Spinal cord (tissue), 9 donors: ENCODE measurements at regions not wholly inside any gene's neighbourhood (a gene's known extent, or its start where the extent isn't known, plus 50 kb on each side); places are given as distances from the start of the nearest gene placed in this dataset.
"Not testable (repeated sequence)": the region's sequence is repeated elsewhere in the genome, so short reads cannot be mapped to it uniquely, and the experiment has no call there.

ENCODE experiments used
- DNase-seq, 6 donors: peaks; one replicate each; pipeline versions ENCODE4 v3.0.0 to v3.0.0-alpha.2; 2013 to 2015; ENCODE audit warnings: low spot score in 6 of 6, low read depth in 4 of 6
- H3K27ac ChIP-seq: one replicate; pipeline ENCODE4 v1.5.1; 2013; ENCODE audit warnings: low read depth, low read length, control low read depth
- H3K27me3 ChIP-seq: one replicate; pipeline ENCODE4 v1.6.1; 2013; ENCODE audit warnings: low read length; ENCODE audit not compliant: control insufficient read depth, insufficient read depth
- H3K36me3 ChIP-seq: one replicate; pipeline ENCODE4 v1.6.1; 2013; ENCODE audit warnings: low read length; ENCODE audit not compliant: control insufficient read depth, insufficient read depth
- H3K4me1 ChIP-seq: one replicate; pipeline ENCODE4 v1.6.1; 2013; ENCODE audit warnings: low read length; ENCODE audit not compliant: control insufficient read depth, insufficient read depth
- H3K4me3 ChIP-seq: one replicate; pipeline ENCODE4 v1.5.1; 2013; ENCODE audit warnings: low read depth, low read length, control low read depth
- H3K9me3 ChIP-seq: one replicate; pipeline ENCODE4 v1.6.1; 2013; ENCODE audit warnings: low read length; ENCODE audit not compliant: control insufficient read depth, insufficient read depth
- WGBS: methylation state at CpG from one replicate; pipeline ENCODE4 v1.1.5; 2013; ENCODE audit warnings: missing lambda C conversion rate; ENCODE audit not compliant: insufficient coverage; 5-methylcytosine and 5-hydroxymethylcytosine counted together
- donor health status: healthy.

DNA sequence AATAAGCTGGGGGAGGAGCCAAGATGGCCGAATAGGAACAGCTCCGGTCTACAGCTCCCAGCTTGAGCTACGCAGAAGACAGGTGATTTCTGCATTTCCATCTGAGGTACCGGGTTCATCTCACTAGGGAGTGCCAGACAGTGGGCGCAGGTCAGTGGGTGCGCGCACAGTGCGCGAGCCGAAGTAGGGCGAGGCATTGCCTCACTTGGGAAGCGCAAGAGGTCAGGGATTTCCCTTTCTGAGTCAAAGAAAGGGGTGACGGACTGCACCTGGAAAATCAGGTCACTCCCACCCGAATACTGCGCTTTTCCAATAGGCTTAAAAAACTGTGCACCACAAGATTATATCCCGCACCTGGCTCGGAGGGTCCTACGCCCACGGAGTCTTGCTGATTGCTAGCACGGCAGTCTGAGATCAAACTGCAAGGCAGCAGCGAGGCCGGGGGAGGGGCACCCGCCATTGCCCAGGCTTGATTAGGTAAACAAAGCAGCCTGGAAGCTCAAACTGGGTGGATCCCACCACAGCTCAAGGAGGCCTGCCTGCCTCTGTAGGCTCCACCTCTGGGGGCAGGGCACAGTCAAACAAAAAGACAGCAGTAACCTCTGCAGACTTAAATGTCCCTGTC lies 606.4 kb downstream of the TMA16 start:
- not testable (repeated sequence) for DNase-seq, H3K4me3 ChIP-seq, H3K27ac ChIP-seq, H3K9me3 ChIP-seq, H3K36me3 ChIP-seq, H3K4me1 ChIP-seq, H3K27me3 ChIP-seq
- WGBS = 94% methylated on average over 18 of the region's 23 CpGs

DNA sequence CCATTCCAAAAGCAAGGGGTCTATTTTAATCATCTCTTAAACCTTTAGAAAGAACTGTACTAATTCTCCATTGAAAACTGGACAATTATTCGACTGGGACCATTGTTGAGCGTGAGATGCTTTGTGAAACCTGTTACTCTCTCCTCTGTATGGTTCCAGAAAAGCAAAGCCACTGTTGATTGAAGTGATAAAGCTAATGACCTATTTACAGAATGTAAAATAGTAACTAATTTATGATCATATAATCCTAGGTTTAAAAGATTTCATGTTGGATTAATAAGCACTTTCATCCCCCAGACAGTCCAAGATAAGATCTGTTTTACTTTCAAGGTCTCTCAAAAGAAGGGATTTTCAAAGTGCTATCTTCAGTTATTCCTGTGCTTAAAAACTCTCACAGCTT lies 614.5 kb downstream of the TMA16 start:
- whole genome bisulfite sequencing = no CpG with 5 or more reads among the region's 2 CpGs
- no peak for DNase-seq
- no peaks in the 10 kb centered on the region for H3K4me1 ChIP-seq

DNA sequence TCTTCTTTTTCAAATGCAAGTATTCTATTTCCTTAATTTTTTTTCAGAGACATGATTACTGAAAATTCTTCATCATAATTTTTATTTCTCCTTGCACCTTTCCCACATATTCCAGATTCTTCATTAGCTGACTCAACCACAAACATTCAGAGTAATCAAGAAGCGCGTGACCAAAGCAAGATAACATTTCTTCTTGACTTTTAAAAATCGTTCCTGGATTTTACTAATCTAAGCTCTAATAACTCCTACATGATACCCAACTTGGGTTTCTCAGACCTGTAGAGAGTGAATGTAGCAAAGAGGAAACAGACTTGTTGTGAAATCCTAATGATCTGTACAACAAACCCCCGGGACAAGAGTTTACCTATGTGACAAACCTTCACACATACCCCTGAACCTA lies 615.0 kb downstream of the TMA16 start:
- Histone ChIP-seq H3K9me3 (no peaks in the 10 kb centered on the region), H3K4me1 (no peaks in the 10 kb centered on the region), H3K36me3 (no peaks in the 10 kb centered on the region), H3K27me3 (no peaks in the 10 kb centered on the region), H3K27ac (no peak overlapping the region), H3K4me3 (no peak overlapping the region)
- DNase-seq = no peak
- WGBS = no CpG with 5 or more reads among the region's 4 CpGs

More for the DNA sequence above, 614.5 kb downstream of the TMA16 start:
- no peak overlapping the region for H3K27ac ChIP-seq
- no peaks in the 10 kb centered on the region for H3K27me3 ChIP-seq
- no peak overlapping the region for H3K4me3 ChIP-seq
- no peaks in the 10 kb centered on the region for H3K36me3 ChIP-seq
- no peaks in the 10 kb centered on the region for H3K9me3 ChIP-seq

DNA sequence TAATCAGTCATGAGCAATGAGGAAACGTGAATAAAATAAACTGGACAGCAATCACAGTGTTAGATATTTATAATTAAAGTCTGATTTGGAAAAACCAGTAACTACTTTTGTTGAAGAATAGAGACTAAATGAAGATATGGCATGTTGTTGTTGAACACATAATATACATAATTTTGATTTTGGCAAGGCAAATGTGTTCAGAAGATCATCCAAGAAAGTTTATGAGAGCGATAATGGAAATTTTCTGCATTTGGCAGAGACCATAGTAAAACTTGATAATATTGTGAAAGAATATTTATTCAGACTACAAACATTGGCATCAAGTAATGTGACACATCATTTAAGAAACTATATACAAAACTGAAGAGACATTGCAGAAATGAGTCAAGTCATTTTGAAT lies 620.7 kb downstream of the TMA16 start:
- H3K4me1 ChIP-seq = no peaks in the 10 kb centered on the region
- H3K9me3 ChIP-seq = no peaks in the 10 kb centered on the region
- no peak overlapping the region for H3K4me3 ChIP-seq
- no peaks in the 10 kb centered on the region for H3K36me3 ChIP-seq
- H3K27me3 ChIP-seq = no peaks in the 10 kb centered on the region
- H3K27ac ChIP-seq = no peak overlapping the region
- peak in 1 of 6 donors; percentile 64 for DNase-seq
- no CpG with 5 or more reads among the region's 2 CpGs for WGBS

DNA sequence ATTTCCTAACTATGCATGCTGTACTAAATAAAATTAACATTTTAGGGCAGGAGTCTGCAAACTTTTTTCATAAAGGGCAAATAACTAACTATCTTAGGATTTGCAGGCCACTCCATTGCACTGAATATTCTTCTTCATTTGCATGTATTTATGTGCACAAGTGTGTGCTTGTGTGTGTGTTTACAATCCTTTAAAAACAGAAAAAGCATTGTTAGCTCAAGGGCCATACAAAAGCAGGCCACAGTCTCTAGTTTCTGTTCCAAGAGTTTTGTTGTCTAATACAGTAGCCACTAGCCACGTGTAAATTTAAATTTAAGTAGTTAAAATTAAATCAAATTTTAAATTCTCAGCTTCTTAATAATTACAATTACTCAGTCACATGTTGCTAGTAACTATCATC lies 621.8 kb downstream of the TMA16 start:
- peak in 1 of 6 donors; percentile 27 for DNase-seq
- no CpG with 5 or more reads among the region's 1 CpG for WGBS
- Histone ChIP-seq H3K4me1 (no peaks in the 10 kb centered on the region), H3K36me3 (no peaks in the 10 kb centered on the region), H3K27me3 (no peaks in the 10 kb centered on the region), H3K4me3 (no peak overlapping the region), H3K27ac (no peak overlapping the region), H3K9me3 (no peaks in the 10 kb centered on the region)

DNA sequence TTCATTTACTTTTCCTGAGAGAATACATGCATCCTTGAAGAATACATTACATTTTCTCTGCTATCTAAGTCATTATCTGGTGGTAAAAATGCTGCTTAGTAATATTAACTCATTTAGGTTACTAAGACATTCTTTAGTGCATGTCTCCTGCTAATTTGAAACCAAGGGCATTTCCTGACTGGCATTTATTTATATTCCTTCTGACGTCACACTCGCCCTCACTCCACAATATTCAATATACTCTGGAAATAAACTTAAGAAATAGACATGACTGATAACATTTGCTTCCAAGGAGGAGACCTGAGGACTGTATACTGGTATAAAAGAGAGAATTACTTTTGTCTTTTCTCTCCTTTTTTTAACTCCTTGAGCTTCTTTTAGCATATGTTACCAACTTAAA lies 619.5 kb upstream of the SMIM31 start:
- Histone ChIP-seq H3K27me3 (no peaks in the 10 kb centered on the region), H3K36me3 (no peaks in the 10 kb centered on the region), H3K4me3 (no peak overlapping the region), H3K4me1 (no peaks in the 10 kb centered on the region), H3K27ac (no peak overlapping the region), H3K9me3 (no peaks in the 10 kb centered on the region)
- no CpG with 5 or more reads among the region's 2 CpGs for WGBS
- DNase-seq = no peak

DNA sequence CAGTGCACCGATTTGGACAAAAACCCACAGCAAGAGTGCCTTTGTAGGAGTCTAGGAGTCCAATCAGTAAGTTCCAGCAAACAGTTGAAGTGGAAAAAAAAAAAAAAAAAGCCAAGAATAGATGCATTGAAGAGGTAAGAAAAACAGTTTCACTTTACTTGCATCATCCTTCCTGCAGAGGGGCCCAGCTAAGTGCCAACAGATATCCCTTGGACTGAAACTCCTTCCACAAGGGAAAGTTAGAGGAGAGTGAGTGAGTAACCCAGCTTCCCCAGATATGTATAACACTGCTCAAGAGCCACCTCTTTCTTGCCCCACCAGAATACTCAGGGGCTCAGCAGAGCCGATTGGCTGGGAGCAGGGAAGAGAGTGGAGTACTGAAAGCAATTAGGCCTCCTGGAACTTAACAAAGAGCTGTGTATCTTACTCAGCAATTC lies 617.7 kb upstream of the SMIM31 start:
- H3K27me3 ChIP-seq = no peaks in the 10 kb centered on the region
- no peak for DNase-seq
- no peak overlapping the region for H3K27ac ChIP-seq
- WGBS = 100% methylated on average over 1 of the region's 2 CpGs
- H3K9me3 ChIP-seq = no peaks in the 10 kb centered on the region
- no peaks in the 10 kb centered on the region for H3K36me3 ChIP-seq
- H3K4me1 ChIP-seq = no peaks in the 10 kb centered on the region
- no peak overlapping the region for H3K4me3 ChIP-seq

DNA sequence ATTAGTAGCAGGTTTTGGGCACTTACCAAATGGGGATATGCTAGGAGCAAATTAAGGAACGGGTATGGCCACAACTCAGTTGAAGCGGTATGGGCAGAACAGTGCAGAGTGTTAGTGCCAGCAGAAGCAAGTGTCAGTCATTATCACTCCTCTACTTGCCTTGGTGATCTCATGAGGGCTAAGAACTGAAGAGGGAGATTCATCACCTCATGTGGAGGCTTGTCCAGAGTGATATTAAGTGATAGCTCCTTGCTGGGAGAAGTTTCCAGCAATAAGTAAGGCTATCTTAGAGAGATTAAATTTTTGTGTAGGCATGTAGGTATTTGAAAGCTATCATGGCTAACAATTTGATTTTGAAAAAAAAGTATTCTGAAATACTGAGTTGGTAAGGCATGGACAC lies 615.4 kb upstream of the SMIM31 start:
- no peak for DNase-seq
- Histone ChIP-seq H3K27me3 (no peaks in the 10 kb centered on the region), H3K36me3 (no peaks in the 10 kb centered on the region), H3K9me3 (no peaks in the 10 kb centered on the region), H3K4me3 (no peak overlapping the region), H3K27ac (no peak overlapping the region), H3K4me1 (no peaks in the 10 kb centered on the region)
- WGBS = 100% methylated on average over 2 of the region's 2 CpGs

DNA sequence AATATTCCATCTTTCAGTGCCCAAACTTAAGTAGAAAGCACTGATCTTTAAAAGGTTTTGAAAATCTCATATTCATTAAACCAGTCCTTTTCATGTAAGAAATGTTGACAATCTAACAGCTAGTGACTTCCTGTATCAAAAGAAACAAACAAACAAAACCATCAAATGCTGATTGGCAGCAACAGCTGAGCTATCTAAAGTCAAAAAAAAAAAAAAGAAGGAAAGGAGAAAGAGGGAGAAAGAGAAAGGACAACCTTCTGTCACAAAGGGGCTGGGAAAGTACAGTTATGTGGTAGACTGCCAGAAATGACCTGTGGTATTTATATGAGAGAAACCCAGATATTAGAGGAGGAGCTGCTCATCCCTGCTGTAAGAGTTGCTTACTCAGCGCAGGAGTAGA lies 614.6 kb upstream of the SMIM31 start:
- H3K36me3 ChIP-seq = no peaks in the 10 kb centered on the region
- H3K4me1 ChIP-seq = no peaks in the 10 kb centered on the region
- DNase-seq = no peak
- no peak overlapping the region for H3K4me3 ChIP-seq
- no peak overlapping the region for H3K27ac ChIP-seq
- no peaks in the 10 kb centered on the region for H3K9me3 ChIP-seq
- no CpG with 5 or more reads among the region's 1 CpG for WGBS
- H3K27me3 ChIP-seq = no peaks in the 10 kb centered on the region

DNA sequence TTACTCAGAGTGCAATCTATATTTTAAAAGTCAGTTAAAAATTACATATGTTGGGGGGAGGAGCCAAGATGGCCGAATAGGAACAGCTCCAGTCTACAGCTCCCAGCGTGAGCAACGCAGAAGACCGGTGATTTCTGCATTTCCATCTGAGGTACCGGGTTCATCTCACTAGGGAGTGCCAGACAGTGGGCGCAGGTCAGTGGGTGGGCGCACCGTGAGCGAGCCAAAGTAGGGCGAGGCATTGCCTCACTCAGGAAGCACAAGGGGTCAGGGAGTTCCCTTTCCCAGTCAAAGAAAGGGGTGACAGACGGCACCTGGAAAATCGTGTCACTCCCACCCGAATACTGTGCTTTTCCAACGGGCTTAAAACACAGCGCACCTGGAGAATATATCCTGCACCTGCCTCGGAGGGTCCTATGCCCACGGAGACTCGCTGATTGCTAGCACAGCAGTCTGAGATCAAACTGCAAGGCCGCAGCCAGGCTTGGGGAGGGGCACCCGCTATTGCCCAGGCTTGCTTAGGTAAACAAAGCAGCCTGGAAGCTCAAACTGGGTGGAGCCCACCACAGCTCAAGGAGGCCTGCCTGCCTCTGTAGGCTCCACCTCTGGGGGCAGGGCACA lies 612.1 kb upstream of the SMIM31 start:
- H3K9me3 ChIP-seq, H3K4me3 ChIP-seq, H3K27me3 ChIP-seq, H3K4me1 ChIP-seq, DNase-seq, H3K36me3 ChIP-seq, H3K27ac ChIP-seq: not testable (repeated sequence)
- WGBS = 86% methylated on average over 18 of the region's 20 CpGs
